HG02571 (cell line): ENCODE measurements at regions not wholly inside any gene's neighbourhood (a gene's known extent, or its start where the extent isn't known, plus 50 kb on each side); places are given as distances from the start of the nearest gene placed in this dataset.

ENCODE experiments used
- ATAC-seq: cut with Tn5 transposase; IDR thresholded peaks from one replicate; pipeline ENCODE4 v1.9.1; 2021; ENCODE audit warnings: mild to moderate bottlenecking, moderate library complexity; ENCODE audit not compliant: unreplicated experiment

GRCh38 chr1:4265836-4266235 lies 365.8 kb upstream of the C1orf174 start:
- ATAC-seq, result no peak

GRCh38 chr1:4267381-4268261 lies 367.5 kb upstream of the C1orf174 start:
- peak; percentile 68 for ATAC-seq

- ATAC-seq, result no peak
These were observed 368.3 kb upstream of the C1orf174 start for GRCh38 chr1:4268262-4268888.

GRCh38 chr1:4268889-4269284 lies 368.8 kb upstream of the C1orf174 start:
- no peak for ATAC-seq

GRCh38 chr1:4269330-4269729 lies 369.3 kb upstream of the C1orf174 start:
- ATAC-seq, result no peak

- no peak for ATAC-seq
These were observed 370.0 kb upstream of the C1orf174 start for GRCh38 chr1:4269952-4270570.

- ATAC-seq, result no peak
These were observed 370.7 kb upstream of the C1orf174 start for GRCh38 chr1:4270651-4271337.

- ATAC-seq, result no peak
These were observed 371.4 kb upstream of the C1orf174 start for GRCh38 chr1:4271338-4271998.

- ATAC-seq, result no peak
These were observed 372.5 kb upstream of the C1orf174 start for GRCh38 chr1:4272568-4272967.

GRCh38 chr1:4273243-4273642 lies 373.2 kb upstream of the C1orf174 start:
- ATAC-seq, result no peak

GRCh38 chr1:4273747-4274146 lies 373.7 kb upstream of the C1orf174 start:
- no peak for ATAC-seq

- ATAC-seq, result no peak
These were observed 375.0 kb upstream of the C1orf174 start for GRCh38 chr1:4275083-4275482.

GRCh38 chr1:4276238-4276637 lies 376.2 kb upstream of the C1orf174 start:
- ATAC-seq, result no peak

GRCh38 chr1:4277598-4277997 lies 376.8 kb upstream of the AJAP1 start:
- ATAC-seq, result no peak

- no peak for ATAC-seq
These were observed 369.4 kb upstream of the AJAP1 start for GRCh38 chr1:4284976-4285375.

- ATAC-seq, result no peak
These were observed 361.5 kb upstream of the AJAP1 start for GRCh38 chr1:4292861-4293260.

GRCh38 chr1:4298361-4299083 lies 355.9 kb upstream of the AJAP1 start:
- no peak for ATAC-seq

- ATAC-seq, result no peak
These were observed 353.4 kb upstream of the AJAP1 start for GRCh38 chr1:4301007-4301406.

GRCh38 chr1:4303303-4303702 lies 351.1 kb upstream of the AJAP1 start:
- ATAC-seq, result no peak
